GM12873 (cell line): ENCODE measurements at regions not wholly inside any gene's neighbourhood (a gene's known extent, or its start where the extent isn't known, plus 50 kb on each side); places are given as distances from the start of the nearest gene placed in this dataset.

Experiments
- CTCF ChIP-seq: IDR thresholded peaks from 2 replicates; pipeline ENCODE4 v1.5.1; 2012; ENCODE audit warnings: low read depth, mild to moderate bottlenecking, moderate library complexity, low read length, control low read depth; ENCODE audit not compliant: insufficient read depth; ENCODE audit errors: missing control alignments

DNA sequence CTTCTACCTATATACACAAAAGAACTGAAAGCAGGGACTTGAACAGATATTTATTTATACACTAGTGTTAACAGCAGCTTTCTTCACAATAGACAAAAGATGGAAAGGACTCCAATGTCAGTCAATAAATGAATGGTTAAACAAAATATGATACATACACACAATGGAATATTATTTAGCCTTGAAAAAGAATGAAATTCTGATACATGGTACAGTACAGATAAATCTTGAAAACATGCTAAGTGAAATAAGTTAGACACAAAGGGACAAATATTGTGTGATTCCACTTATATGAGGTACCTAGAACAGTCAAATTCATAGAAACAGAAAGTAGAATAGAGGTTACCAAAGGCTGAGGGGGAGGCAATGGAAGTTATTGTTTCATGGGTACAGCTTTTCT, 79.8 kb upstream of the ADTRP start:
- TF ChIP-seq CTCF, result no peak

- no peak for TF ChIP-seq CTCF
Observed at GRCh38 chr6:11855743-11856142, 77.1 kb upstream of the ADTRP start.

- no peak for TF ChIP-seq CTCF
Observed at GRCh38 chr6:11854408-11855165, 76.0 kb upstream of the ADTRP start.

DNA sequence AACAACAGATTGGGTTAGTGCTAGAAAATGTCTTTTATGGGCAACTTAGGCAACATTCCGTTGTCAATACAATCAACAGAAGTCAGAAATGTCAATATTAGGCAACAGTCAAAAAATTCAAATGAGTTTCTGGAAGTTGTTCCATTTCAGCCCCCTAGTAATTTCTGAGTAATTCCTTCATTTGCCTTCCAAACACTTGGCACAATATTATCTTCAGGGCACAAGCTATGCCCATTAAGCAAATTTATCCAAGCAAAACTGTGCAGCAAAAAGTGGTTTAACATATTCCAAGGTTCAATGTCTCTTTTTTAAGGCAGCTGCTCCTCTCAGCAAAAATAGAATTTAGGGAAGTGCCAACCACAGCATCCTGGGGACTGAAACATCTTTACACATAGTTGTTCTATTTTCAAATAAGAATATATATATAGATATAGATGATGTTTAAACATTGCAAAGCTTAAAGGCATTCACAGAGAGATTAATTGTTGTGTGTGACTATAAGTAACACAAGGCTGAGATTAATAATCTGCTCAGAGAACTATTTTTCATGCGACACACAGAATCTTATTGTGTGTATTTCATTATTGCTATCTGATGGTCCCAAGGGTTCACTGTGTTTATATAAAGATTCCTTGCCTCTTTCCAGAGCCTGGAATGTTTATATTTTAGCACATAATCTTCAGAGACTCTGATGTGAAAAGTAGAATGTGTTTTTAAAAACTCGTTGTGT, 75.2 kb upstream of the ADTRP start:
- TF ChIP-seq CTCF, result no peak

GRCh38 chr6:11852061-11852651, 73.6 kb upstream of the ADTRP start:
- TF ChIP-seq CTCF, result no peak

- TF ChIP-seq CTCF, result no peak
Observed at GRCh38 chr6:11851387-11851786, 72.8 kb upstream of the ADTRP start.
